Esophagus (tissue), 2 donors: ENCODE measurements at regions not wholly inside any gene's neighbourhood (a gene's known extent, or its start where the extent isn't known, plus 50 kb on each side); places are given as distances from the start of the nearest gene placed in this dataset.
"Not testable (repeated sequence)": the region's sequence is repeated elsewhere in the genome, so short reads cannot be mapped to it uniquely, and the experiment has no call there.

Experiments used
- H3K27ac ChIP-seq, 2 donors: one replicate each; pipeline ENCODE4 v1.5.1; 2013; ENCODE audit warnings: low read depth in 2 of 2, mild to moderate bottlenecking in 2 of 2, inconsistent platforms in 1 of 2, low read length in 1 of 2, moderate library complexity in 1 of 2
- H3K27me3 ChIP-seq, 2 donors: one replicate each; pipeline ENCODE4 v1.6.1; 2013; ENCODE audit warnings: low read length in 2 of 2, control low read depth in 1 of 2, mild to moderate bottlenecking in 1 of 2; ENCODE audit not compliant: insufficient read depth in 2 of 2, control insufficient read depth in 1 of 2
- H3K36me3 ChIP-seq, 2 donors: one replicate each; pipeline ENCODE4 v1.6.1; 2013; ENCODE audit warnings: low read length in 1 of 2; ENCODE audit not compliant: control insufficient read depth in 2 of 2, insufficient read depth in 2 of 2
- H3K4me1 ChIP-seq, 2 donors: one replicate each; pipeline ENCODE4 v1.6.1; 2013; ENCODE audit warnings: low read length in 1 of 2; ENCODE audit not compliant: control insufficient read depth in 2 of 2, insufficient read depth in 2 of 2
- H3K4me3 ChIP-seq, 2 donors: one replicate each; pipeline ENCODE4 v1.5.1; 2013; ENCODE audit warnings: low read length in 2 of 2, mild to moderate bottlenecking in 2 of 2, low read depth in 1 of 2, moderate library complexity in 1 of 2
- H3K9me3 ChIP-seq, 2 donors: one replicate each; pipeline ENCODE4 v1.6.1; 2013; ENCODE audit warnings: mild to moderate bottlenecking in 2 of 2, low read depth in 1 of 2, low read length in 1 of 2, moderate library complexity in 1 of 2; ENCODE audit not compliant: control insufficient read depth in 2 of 2, insufficient read depth in 1 of 2
- WGBS, 2 donors: extraction: QIAGEN DNeasy Blood & Tissue Kit; methylation state at CpG; one replicate each; pipeline ENCODE4 v1.1.7; 2013; 5-methylcytosine and 5-hydroxymethylcytosine counted together
- donor health status: healthy with polysubstance abuse.
- donor health status: Bipolar disorder and iron deficiency.

DNA sequence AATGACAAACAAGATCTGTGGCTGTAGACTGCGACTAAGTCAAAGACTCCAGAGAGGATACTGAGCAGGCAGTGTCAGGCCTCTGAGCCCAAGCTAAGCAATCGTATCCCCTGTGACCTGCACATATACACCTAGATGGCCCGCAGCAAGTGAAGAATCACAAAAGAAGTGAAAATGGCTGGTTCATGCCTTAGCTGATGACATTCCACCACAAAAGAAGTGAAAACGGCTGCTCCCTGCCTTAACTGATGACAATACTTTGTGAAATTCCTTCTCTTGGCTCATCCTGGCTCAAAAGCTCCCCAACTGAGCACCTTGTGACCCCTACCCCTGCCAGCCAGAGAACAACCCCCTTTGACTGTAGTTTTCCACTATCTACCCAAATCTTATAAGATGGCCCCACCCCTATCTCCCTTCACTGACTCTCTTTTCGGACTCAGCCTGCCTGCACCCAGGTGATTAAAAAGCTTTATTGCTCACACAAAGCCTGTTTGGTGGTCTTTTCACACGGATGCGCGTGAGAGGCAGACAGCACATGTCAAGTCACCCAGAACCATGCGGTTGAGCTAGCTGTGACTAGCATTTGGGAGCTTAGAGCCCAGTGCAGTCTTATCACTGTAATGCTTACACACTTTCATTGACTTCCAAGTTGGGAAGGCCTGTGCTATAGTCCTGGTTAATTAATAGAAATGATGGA is 812.0 kb downstream of the MCTP2 start:
- H3K36me3 ChIP-seq, H3K9me3 ChIP-seq, H3K27ac ChIP-seq, H3K4me1 ChIP-seq, H3K4me3 ChIP-seq, H3K27me3 ChIP-seq: not testable (repeated sequence)
- WGBS, 2 donors: 86 to 88% methylated on average over 9 of the region's 9 CpGs

DNA sequence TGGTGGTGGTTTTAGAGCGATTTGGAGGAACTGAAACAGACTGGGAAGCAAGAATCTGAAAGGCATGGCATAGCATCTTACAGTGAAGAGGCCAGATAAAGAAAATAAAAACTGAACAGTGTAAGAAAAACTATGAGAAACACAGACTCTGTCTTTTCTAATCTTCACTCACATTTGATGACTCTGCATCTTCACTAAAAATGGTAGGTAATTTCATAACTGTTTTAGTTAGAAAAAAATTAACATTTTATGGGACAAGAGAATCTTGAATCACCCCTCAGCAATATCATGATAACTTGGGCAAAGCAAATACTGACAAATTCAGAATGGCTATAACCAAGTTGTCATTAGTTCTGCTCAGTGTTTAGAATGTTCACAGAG is 812.6 kb downstream of the MCTP2 start:
- H3K27ac ChIP-seq: no peak overlapping the region
- 55 to 56% methylated on average over 1 of the region's 1 CpG for WGBS, 2 donors
- H3K9me3 ChIP-seq: peaks cover 0 to 3% of the 10 kb centered on the region in 2 donors

DNA sequence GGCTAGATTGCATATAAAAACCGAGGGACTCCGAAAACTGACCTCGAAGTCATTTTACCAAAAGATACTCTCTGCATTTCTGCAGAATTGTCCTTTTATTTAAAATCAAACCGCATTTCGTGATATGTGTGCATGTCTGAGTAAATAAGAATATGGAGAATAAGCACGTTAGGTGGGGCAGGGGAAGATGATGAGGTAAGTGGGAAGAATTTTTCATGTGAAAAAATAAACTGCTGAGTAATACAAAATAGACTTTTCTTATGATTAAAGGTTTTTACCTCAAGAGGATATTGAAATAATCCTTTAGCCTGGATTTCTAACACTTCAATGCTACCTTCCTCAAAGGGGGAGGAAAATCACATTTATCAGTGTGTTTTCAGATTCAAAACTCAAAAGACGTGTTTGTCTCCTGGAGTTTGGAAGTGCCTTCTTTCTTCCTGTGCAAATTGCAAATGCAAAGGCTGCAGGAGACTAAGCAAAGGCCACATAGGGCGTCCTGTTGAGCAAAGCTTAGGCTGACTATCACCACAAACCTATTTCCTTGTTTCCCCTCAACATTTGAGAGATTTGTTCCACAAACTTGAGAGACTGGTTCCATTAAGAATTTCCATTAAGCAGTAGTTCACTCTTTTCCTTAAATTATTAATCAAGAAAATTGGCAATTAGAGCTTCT is 813.5 kb downstream of the MCTP2 start:
- Histone ChIP-seq H3K4me3 (no peak overlapping the region), H3K27ac (no peak overlapping the region)

More for the DNA sequence above, 812.6 kb downstream of the MCTP2 start:
- Histone ChIP-seq H3K4me1 (no peaks in the 10 kb centered on the region), H3K4me3 (no peak overlapping the region), H3K27me3 (no peaks in the 10 kb centered on the region), H3K36me3 (no peaks in the 10 kb centered on the region)

GRCh38 chr15:95051861-95052260 is 820.5 kb downstream of the MCTP2 start:
- Histone ChIP-seq H3K4me1 (no peaks in the 10 kb centered on the region), H3K27me3 (no peaks in the 10 kb centered on the region), H3K36me3 (no peaks in the 10 kb centered on the region), H3K9me3 (peaks cover 0 to 3% of the 10 kb centered on the region in 2 donors), H3K4me3 (no peak overlapping the region), H3K27ac (no peak overlapping the region)
- 75 to 80% methylated on average over 2 of the region's 2 CpGs for WGBS, 2 donors

More for the DNA sequence above, 813.5 kb downstream of the MCTP2 start:
- Histone ChIP-seq H3K4me1 (no peaks in the 10 kb centered on the region), H3K36me3 (no peaks in the 10 kb centered on the region), H3K27me3 (no peaks in the 10 kb centered on the region), H3K9me3 (peaks cover 0 to 3% of the 10 kb centered on the region in 2 donors)
- 59 to 66% methylated on average over 8 of the region's 8 CpGs for WGBS, 2 donors

- WGBS, 2 donors: 70 to 82% methylated on average over 3 to 4 of the region's 4 CpGs
Measured at GRCh38 chr15:95059346-95059905, 828.1 kb downstream of the MCTP2 start.

DNA sequence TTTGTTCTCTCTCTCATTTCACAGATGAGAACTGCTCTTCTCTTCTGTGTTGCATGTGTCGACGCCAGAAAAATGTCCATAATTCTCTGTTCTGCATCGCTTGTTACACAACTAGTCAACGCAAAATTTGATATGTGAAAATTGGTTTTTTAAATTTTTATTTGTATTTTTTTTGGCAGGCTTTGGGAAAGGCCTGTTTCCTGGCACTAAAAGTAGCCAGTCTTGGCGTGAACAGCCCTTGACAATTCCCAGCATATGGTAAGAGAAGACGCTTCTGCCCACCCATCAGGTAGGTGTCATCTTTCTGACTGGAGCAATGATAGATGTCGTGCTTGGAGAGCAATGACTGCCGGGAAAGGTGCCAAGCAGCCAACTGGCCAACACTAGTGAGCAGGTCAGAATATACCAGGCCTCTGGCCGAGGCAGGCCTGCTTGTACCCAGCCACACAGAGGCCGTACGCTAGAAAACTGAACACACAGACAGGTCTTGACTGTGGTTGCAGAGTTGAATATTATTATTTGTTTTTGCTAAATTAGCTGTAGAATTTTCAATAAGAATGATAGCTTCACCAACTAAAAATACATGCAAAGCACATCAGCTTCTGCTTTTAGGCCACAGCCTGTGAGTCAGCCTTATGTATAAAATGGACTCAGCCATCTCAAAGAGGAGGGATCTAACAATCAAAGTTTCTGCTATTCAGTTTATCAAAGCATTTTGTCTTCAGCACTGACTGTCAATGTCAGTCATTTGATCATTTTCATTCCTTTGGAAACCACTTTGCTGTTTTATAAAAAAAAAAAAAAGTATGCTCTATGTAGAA is 837.5 kb downstream of the MCTP2 start:
- H3K27ac ChIP-seq: no peak overlapping the region
- no peak overlapping the region for H3K4me3 ChIP-seq
- H3K27me3 ChIP-seq: no peaks in the 10 kb centered on the region
- H3K36me3 ChIP-seq: no peaks in the 10 kb centered on the region
- H3K4me1 ChIP-seq: no peaks in the 10 kb centered on the region
- WGBS, 2 donors: 83% methylated on average over 11 of the region's 11 CpGs
- H3K9me3 ChIP-seq: no peaks in the 10 kb centered on the region

More at GRCh38 chr15:95059346-95059905, 828.1 kb downstream of the MCTP2 start:
- Histone ChIP-seq H3K27me3 (no peaks in the 10 kb centered on the region), H3K4me1 (no peaks in the 10 kb centered on the region), H3K4me3 (no peak overlapping the region), H3K9me3 (peaks cover 0 to 3% of the 10 kb centered on the region in 2 donors), H3K27ac (no peak overlapping the region), H3K36me3 (peaks cover 0 to 2% of the 10 kb centered on the region in 2 donors)

GRCh38 chr15:95075792-95076677 is 844.7 kb downstream of the MCTP2 start:
- Histone ChIP-seq H3K9me3 (no peaks in the 10 kb centered on the region), H3K4me1 (no peaks in the 10 kb centered on the region), H3K4me3 (no peak overlapping the region), H3K27me3 (no peaks in the 10 kb centered on the region), H3K36me3 (no peaks in the 10 kb centered on the region), H3K27ac (no peak overlapping the region)
- WGBS, 2 donors: 60 to 78% methylated on average over 13 of the region's 13 CpGs

GRCh38 chr15:95076678-95076990 is 845.3 kb downstream of the MCTP2 start:
- Histone ChIP-seq H3K36me3 (no peaks in the 10 kb centered on the region), H3K27me3 (no peaks in the 10 kb centered on the region), H3K27ac (no peak overlapping the region), H3K4me3 (no peak overlapping the region), H3K9me3 (no peaks in the 10 kb centered on the region), H3K4me1 (no peaks in the 10 kb centered on the region)

DNA sequence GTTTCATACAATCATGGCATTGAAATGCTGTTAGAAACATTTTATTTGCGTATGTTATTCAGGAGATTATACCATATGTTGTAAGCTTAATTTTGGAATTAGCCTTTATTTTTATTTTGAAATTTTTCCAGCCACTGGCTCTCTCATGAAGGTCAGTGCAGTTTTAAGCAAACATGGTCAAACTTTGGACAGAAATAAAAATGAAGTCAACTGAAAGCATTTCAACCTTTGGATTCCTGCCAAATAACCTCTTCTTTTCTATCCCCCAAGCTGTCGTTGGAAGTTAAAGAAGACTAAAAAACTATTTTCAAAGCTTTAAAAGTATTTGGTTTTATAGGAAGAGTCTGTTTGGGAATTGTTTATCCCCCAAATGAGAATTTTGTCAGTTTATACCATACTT is 846.6 kb downstream of the MCTP2 start:
- no peaks in the 10 kb centered on the region for H3K36me3 ChIP-seq
- H3K27ac ChIP-seq: no peak overlapping the region
- no peaks in the 10 kb centered on the region for H3K27me3 ChIP-seq
- no peaks in the 10 kb centered on the region for H3K9me3 ChIP-seq
- H3K4me3 ChIP-seq: no peak overlapping the region
- H3K4me1 ChIP-seq: no peaks in the 10 kb centered on the region
- 47 to 49% methylated on average over 2 of the region's 2 CpGs for WGBS, 2 donors
